Upper lobe of right lung (tissue), 1 donor: ENCODE measurements at regions not wholly inside any gene's neighbourhood (a gene's known extent, or its start where the extent isn't known, plus 50 kb on each side); places are given as distances from the start of the nearest gene placed in this dataset.

Experiments used
- ATAC-seq: fragments of 200-7000 bp; cut with Tn5 transposase; one replicate; pipeline ENCODE4 v1.9.1; 2020; ENCODE audit warnings: mild to moderate bottlenecking, moderate library complexity
- DNase-seq: peaks from one replicate; pipeline ENCODE4 v3.0.0-alpha.2; 2020
- H3K27ac ChIP-seq: fragments of 200-600 bp; one replicate; pipeline ENCODE4 v1.8.0; 2022
- H3K27me3 ChIP-seq: fragments of 200-600 bp; one replicate; pipeline ENCODE4 v1.8.0; 2022; ENCODE audit warnings: mild to moderate bottlenecking
- H3K36me3 ChIP-seq: fragments of 200-600 bp; one replicate; pipeline ENCODE4 v1.8.0; 2022
- H3K4me1 ChIP-seq: fragments of 200-600 bp; one replicate; pipeline ENCODE4 v1.8.0; 2022
- H3K4me3 ChIP-seq: fragments of 200-600 bp; one replicate; pipeline ENCODE4 v1.8.0; 2022; ENCODE audit warnings: mild to moderate bottlenecking
- H3K9me3 ChIP-seq: fragments of 200-600 bp; one replicate; pipeline ENCODE4 v1.8.0; 2022
- CTCF ChIP-seq: fragments of 200-600 bp; IDR thresholded peaks from one replicate; pipeline ENCODE4 v1.8.0; 2022; ENCODE audit warnings: antibody characterized with exemption
- intact Hi-C: fragments of 100-400 bp; cut with DNase I; formaldehyde crosslinking; loops from one replicate; pipeline ENCODE4 v1.11.0; 2022
- donor health status: DM: no; HTN: yes; CAD: no; lungs with severe emphysema.

GRCh38 chr4:29704059-29704458 is 1016.1 kb upstream of the PCDH7 start:
- no peak overlapping the region for H3K4me3 ChIP-seq
- intact Hi-C loops, result no loop called here
- DNase-seq, result no peak

GRCh38 chr4:29708473-29708872 is 1011.7 kb upstream of the PCDH7 start:
- no peak for TF ChIP-seq CTCF
- no peak for ATAC-seq
- H3K27ac ChIP-seq, result no peak overlapping the region
- H3K9me3 ChIP-seq, result no peaks in the 10 kb centered on the region
- no peak overlapping the region for H3K4me3 ChIP-seq
- DNase-seq, result no peak
- no peaks in the 10 kb centered on the region for H3K27me3 ChIP-seq
- no peaks in the 10 kb centered on the region for H3K4me1 ChIP-seq
- H3K36me3 ChIP-seq, result no peaks in the 10 kb centered on the region
- intact Hi-C loops, result no loop called here

More at GRCh38 chr4:29704059-29704458, 1016.1 kb upstream of the PCDH7 start:
- no peaks in the 10 kb centered on the region for H3K4me1 ChIP-seq
- H3K9me3 ChIP-seq, result no peaks in the 10 kb centered on the region
- ATAC-seq, result no peak
- no peaks in the 10 kb centered on the region for H3K27me3 ChIP-seq
- no peak overlapping the region for H3K27ac ChIP-seq
- no peaks in the 10 kb centered on the region for H3K36me3 ChIP-seq
- no peak for TF ChIP-seq CTCF

GRCh38 chr4:29710519-29710918 is 1009.6 kb upstream of the PCDH7 start:
- ATAC-seq (no peak), DNase-seq (no peak)
- intact Hi-C loops, result no loop called here
- Histone ChIP-seq H3K9me3 (no peaks in the 10 kb centered on the region), H3K4me3 (no peak overlapping the region), H3K27ac (no peak overlapping the region), H3K4me1 (no peaks in the 10 kb centered on the region), H3K36me3 (no peaks in the 10 kb centered on the region), H3K27me3 (no peaks in the 10 kb centered on the region)
- no peak for TF ChIP-seq CTCF

- DNase-seq (no peak), ATAC-seq (no peak)
- Histone ChIP-seq H3K27ac (no peak overlapping the region), H3K27me3 (no peaks in the 10 kb centered on the region), H3K4me1 (no peaks in the 10 kb centered on the region), H3K36me3 (no peaks in the 10 kb centered on the region), H3K4me3 (no peak overlapping the region), H3K9me3 (no peaks in the 10 kb centered on the region)
- intact Hi-C loops, result no loop called here
- TF ChIP-seq CTCF, result no peak
These were observed 1008.9 kb upstream of the PCDH7 start for GRCh38 chr4:29711226-29711625.

DNA sequence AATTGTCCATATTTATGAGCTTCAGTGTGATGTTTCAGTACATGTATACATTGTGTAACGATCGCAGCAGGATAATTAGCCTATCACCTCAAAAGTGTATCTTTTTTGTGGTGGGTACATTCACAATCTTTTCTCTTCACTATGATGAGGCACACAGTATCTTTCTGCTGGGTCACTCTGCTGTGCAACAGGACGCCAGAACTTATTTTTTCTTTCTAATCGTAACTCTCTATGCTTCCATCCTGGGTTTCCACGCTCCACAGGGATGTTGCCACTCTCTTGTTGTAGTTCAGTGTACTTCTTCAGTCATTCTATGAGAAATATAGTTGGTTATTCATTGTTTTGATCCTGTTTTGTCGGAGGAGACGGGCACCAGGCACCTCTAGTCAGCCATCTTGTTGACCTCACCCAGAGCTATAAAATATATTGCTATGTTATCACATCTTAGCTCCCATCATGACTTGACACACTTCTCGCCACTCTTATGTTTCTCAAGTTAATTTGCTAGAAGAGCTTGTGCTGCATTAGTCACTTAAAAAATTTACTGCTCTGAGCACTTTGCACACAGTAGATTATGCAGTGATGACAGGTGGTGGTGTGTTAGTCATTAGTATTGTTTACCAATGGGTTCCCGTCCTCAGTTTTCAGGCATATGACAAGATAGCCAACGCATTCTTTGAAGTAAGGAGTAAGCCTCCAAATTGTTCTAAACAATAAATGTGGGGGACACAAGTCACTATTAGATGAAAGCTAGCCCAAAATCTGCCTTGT is 1002.7 kb upstream of the PCDH7 start:
- no peaks in the 10 kb centered on the region for H3K4me1 ChIP-seq
- no peaks in the 10 kb centered on the region for H3K27me3 ChIP-seq
- intact Hi-C loops, result no loop called here
- no peak for ATAC-seq
- H3K4me3 ChIP-seq, result no peak overlapping the region
- no peak for TF ChIP-seq CTCF
- H3K9me3 ChIP-seq, result no peaks in the 10 kb centered on the region
- no peak for DNase-seq
- no peaks in the 10 kb centered on the region for H3K36me3 ChIP-seq
- no peak overlapping the region for H3K27ac ChIP-seq

- Histone ChIP-seq H3K27me3 (no peaks in the 10 kb centered on the region), H3K27ac (no peak overlapping the region), H3K4me1 (no peaks in the 10 kb centered on the region), H3K9me3 (no peaks in the 10 kb centered on the region), H3K4me3 (no peak overlapping the region), H3K36me3 (no peaks in the 10 kb centered on the region)
- ATAC-seq (no peak), DNase-seq (no peak)
- TF ChIP-seq CTCF, result no peak
- intact Hi-C loops, result no loop called here
These were observed 1002.0 kb upstream of the PCDH7 start for GRCh38 chr4:29718136-29718535.
